RPMI8226 (cell line): ENCODE measurements at regions not wholly inside any gene's neighbourhood (a gene's known extent, or its start where the extent isn't known, plus 50 kb on each side); places are given as distances from the start of the nearest gene placed in this dataset.
"Not testable (repeated sequence)": the region's sequence is repeated elsewhere in the genome, so short reads cannot be mapped to it uniquely, and the experiment has no call there.

Experiments used
- DNase-seq: peaks from one replicate; pipeline ENCODE4 v3.0.0-alpha.2; 2015

DNA sequence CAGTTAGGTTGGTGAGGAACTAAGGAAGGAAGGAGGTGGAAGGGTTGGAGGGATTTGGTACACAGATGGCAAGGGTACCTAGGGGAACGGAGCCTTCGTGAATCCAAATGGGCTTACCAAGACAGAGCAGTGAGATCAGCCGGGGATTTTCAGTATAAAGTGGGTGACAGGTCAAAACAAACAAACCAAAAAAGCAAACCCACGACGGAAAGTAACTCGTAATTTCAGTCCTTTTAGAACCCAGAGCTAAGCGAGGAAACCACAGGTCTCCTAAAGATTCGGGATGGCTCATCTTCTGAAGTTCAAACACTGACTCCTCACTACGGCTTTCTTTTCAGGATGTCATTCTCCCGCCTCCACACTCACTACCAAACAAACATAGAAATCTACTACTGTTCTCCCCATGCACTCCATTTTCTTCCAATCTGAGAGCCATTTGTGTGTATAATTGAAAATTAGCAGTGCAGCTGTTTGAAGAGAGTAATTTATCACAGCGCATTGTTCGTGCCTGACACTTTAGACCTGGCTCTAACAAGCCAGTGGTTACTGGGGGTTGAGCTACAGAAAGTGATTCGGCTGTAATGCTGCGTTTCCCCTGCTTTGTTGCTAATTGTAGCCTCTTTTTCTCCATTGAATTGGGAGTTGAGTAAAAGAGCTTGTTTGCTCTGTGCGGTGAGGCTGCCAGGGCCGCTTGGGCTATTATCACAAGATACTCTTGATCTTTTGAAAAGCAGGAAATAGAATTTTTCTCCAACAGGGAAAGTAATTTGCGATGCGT is 64.7 kb upstream of the CCDC39 start:
- DNase-seq: no peak

- DNase-seq: peak; percentile 26
Observed at GRCh38 chr3:180747805-180748361, 68.6 kb upstream of the CCDC39 start.

GRCh38 chr3:180749322-180749721 is 70.0 kb upstream of the CCDC39 start:
- no peak for DNase-seq

- no peak for DNase-seq
Observed at GRCh38 chr3:180749796-180750195, 70.5 kb upstream of the CCDC39 start.

GRCh38 chr3:180755556-180755955 is 76.3 kb upstream of the CCDC39 start:
- no peak for DNase-seq

DNA sequence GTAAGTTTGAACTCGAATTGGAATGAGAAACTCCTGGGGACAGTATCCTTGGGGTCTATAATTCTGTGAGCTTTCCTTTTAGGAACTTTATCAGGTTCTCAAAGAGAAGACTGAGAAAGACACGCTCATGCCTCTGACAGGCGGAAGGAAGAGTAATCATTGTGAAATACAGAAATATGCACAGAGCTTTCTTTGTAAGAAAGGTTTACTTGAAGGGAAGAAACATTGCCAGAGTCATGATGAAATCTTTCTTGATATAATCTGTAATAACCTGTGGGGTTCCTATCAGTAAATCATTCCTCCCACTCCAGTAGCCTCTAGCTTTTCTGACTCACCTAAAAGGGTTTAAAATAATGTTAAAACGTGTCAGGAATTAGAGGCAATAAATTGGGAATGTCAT is 83.6 kb upstream of the CCDC39 start:
- no peak for DNase-seq

DNA sequence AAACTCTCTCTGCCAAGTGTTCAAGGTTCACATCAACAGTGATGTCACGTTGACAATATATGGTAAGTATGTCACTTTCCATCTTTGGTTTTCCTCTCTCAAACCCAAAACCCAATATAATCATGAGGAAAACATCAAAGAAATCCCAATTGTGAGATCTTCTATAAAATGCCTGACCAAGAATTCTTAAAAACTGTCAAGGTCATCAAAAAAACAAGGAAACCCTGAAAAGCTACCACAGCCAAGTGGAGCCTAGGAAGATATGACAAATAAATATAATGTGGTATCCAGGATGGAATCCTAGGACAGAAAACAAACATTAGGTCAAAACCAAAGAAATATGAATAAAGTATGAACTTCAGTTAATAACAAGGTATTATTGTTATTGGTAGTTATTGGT is 85.2 kb upstream of the CCDC39 start:
- DNase-seq: no peak

- no peak for DNase-seq
Observed at GRCh38 chr3:180770639-180771038, 91.3 kb upstream of the CCDC39 start.

DNA sequence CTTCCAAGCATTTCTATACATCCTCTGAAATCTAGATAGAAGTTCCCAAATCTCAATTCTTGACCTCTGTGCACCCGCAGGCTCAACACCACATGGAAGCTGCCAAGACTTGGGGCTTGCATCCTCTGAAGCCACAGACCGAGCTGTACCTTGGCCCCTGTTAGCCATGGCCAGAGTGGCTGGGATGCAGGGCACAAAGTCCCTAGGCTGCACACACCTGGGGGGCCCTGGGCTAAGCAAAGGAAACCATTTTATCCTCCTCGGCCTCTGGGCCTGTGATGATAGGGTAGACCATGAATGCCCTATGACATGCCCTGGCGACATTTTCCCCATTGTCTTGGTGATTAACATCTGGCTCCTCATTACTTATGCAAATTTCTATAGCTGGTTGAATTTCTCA is 97.1 kb upstream of the CCDC39 start:
- DNase-seq: no peak

DNA sequence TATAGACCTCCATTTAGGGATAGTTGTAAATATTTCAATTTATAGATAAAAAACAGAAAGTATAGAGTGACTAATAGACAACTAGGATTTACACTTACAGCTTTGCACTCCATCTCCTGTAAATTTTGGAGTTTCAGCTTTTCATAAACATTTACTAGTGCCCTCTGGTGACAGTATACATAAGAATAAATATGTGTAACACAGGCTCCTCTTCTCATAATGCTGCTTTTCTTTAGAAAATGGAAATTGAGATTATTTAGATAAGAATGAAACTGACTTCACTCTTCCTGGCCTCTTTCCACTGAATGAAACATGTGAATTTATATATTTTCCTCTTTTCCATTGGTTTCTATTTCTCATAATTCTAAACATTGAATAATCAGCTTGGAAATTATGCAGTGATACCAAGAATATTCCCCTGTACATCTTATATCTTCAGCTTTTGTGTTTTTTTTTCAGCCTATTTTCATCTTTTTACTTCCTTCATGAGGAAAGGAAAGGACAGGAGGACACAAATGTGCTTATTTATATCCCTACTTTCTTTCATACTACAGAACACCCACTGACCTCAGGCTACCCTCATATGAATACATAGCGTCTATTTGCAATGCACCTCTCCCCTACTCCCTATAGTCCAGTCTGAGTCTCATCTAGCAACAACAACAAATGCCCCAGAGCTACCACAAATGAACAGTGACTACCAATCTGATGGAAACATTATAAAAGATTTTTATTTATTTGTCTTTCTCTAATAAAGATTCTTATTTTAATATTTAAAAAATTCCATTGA is 103.1 kb upstream of the CCDC39 start:
- DNase-seq: no peak

- not testable (repeated sequence) for DNase-seq
Observed at GRCh38 chr3:180786227-180786626, 106.9 kb upstream of the CCDC39 start.

GRCh38 chr3:180789774-180790173 is 110.5 kb upstream of the CCDC39 start:
- no peak for DNase-seq

GRCh38 chr3:180798197-180798596 is 114.3 kb upstream of the FXR1 start:
- no peak for DNase-seq

- peak; percentile 61 for DNase-seq
Observed at GRCh38 chr3:180802837-180803236, 109.6 kb upstream of the FXR1 start.

DNA sequence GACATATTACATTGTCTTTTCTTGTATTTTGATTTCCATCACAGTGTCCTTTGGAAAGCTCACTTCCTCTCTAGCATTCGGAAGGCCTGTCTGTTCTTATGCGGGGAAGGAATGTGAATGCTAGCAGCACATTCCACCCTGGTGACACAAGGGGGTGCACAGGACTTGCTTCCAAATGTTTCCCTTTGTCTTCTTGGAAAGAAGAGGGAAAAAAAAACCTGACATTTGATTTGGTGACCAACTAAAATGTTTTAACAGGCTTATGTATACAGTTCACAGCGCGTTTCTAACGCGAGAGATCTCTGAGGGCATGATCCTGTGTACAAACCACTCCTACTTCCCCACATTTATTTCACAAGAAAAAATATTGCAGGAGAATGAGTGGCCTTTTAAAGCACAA is 107.6 kb upstream of the FXR1 start:
- DNase-seq: no peak

DNA sequence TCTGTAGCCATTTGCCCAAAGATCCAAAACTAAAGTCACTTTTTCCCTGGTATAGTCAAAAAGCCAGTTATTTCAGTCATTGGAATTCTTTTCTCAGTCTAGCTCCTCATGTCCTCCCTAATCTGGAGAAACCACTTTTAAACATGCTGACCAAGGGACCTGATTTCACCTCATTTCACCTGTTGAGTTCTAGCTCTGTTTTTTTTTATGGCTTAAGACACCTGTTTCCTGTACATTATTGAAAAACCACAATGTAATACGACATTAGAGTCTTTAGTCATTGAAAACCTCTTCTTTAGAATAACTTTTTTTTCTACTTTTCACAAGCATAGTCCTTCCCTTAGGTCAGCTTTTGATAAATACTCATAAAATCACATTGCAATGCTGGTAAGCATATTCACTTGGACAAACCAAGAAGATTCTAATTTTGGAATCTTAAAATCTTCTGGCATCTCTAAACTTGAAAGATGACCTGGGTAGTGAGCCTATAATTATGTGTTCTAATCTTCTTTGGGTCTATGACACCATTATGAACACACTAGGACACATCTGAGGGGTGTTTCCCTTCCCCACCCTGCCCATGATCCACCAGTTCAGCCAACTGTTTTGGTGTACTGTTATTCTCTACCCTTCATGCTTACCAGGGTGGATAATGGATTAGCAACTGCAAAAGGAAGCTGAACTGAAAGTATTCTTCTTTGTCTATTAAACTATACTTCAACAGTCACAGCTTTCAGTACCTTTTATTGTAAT is 103.5 kb upstream of the FXR1 start:
- peak; percentile 83 for DNase-seq

GRCh38 chr3:180820400-180820799 is 92.1 kb upstream of the FXR1 start:
- no peak for DNase-seq

- peak; percentile 43 for DNase-seq
Observed at GRCh38 chr3:180825964-180826363, 86.5 kb upstream of the FXR1 start.

- DNase-seq: no peak
Observed at GRCh38 chr3:180827171-180827570, 85.3 kb upstream of the FXR1 start.

- no peak for DNase-seq
Observed at GRCh38 chr3:180828001-180828720, 84.3 kb upstream of the FXR1 start.

- DNase-seq: no peak
Observed at GRCh38 chr3:180828723-180829408, 83.6 kb upstream of the FXR1 start.
